Naive thymus-derived CD8-positive, alpha-beta T cell (primary cell): ENCODE measurements at regions not wholly inside any gene's neighbourhood (a gene's known extent, or its start where the extent isn't known, plus 50 kb on each side); places are given as distances from the start of the nearest gene placed in this dataset.

Experiments used
- ATAC-seq, 2 donors: fragments of 150-1000 bp; cut with Tn5 transposase in 1 of 2; sonication (Bioruptor Pico), chemical (Tn5 transposase) in 1 of 2; 1 replicate in 1 of 2; 2 replicates in 1 of 2; pipeline ENCODE4 v1.10.0; 2021; ENCODE audit warnings: mild to moderate bottlenecking in 2 of 2, moderate library complexity in 2 of 2
- POLR2A ChIA-PET: fragments of 350-600 bp; sonication (Branson Sonifier 250); formaldehyde crosslinking; loops from one replicate; lab custom pipeline; 2021; ENCODE audit warnings: antibody characterized with exemption; lab: Charles Lee
- DNase-seq, 10 donors: peaks; one replicate each; pipeline versions ENCODE4 v3.0.0 to v3.0.0-alpha.2; 2020 to 2022
- H3K27ac Mint-ChIP-seq, 10 donors: one replicate each; pipeline ENCODE4 v1.8.0; 2020 to 2022; ENCODE audit warnings: mild to moderate bottlenecking in 10 of 10, mixed read lengths in 10 of 10, moderate library complexity in 4 of 10, inconsistent platforms in 1 of 10
- H3K27me3 Mint-ChIP-seq, 5 donors: one replicate each; pipeline ENCODE4 v1.8.0; 2021 to 2022; ENCODE audit warnings: mixed read lengths in 5 of 5
- H3K36me3 Mint-ChIP-seq, 3 donors: one replicate each; pipeline ENCODE4 v1.8.0; 2020 to 2022; ENCODE audit warnings: mixed read lengths in 3 of 3, mild to moderate bottlenecking in 2 of 3, inconsistent platforms in 1 of 3
- H3K4me1 Mint-ChIP-seq, 4 donors: one replicate each; pipeline ENCODE4 v1.8.0; 2021 to 2022; ENCODE audit warnings: mixed read lengths in 4 of 4
- H3K4me3 Mint-ChIP-seq, 10 donors: one replicate each; pipeline ENCODE4 v1.8.0; 2020 to 2022; ENCODE audit warnings: mild to moderate bottlenecking in 10 of 10, mixed read lengths in 10 of 10, moderate library complexity in 6 of 10, inconsistent platforms in 1 of 10
- H3K9me3 Mint-ChIP-seq, 9 donors: one replicate each; pipeline ENCODE4 v1.8.0; 2020 to 2022; ENCODE audit warnings: mixed read lengths in 9 of 9, mild to moderate bottlenecking in 3 of 9, inconsistent platforms in 1 of 9, moderate library complexity in 1 of 9

DNA sequence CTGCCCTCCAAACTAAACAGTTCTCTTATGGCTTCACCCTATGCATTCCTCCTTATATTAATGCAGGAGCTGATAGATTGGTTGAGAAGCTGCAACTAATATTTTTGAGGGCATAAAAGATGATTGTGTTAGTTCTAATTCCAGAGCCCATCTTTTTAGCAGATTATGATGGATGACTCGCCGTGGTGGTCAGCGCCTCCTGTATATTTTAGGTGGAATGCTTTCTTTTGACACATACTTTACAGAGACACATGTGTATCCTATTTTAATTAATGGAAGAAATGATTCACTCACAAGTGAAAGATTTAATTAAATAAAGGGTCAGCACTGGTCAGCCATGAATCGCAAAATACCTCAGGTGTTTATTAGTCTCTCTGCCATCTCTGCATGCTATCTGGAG is 120.7 kb downstream of the TM2D1 start:
- no peaks in the 10 kb centered on the region for H3K27me3 Mint-ChIP-seq
- no peak overlapping the region for H3K27ac Mint-ChIP-seq
- H3K4me1 Mint-ChIP-seq = no peaks in the 10 kb centered on the region
- POLR2A ChIA-PET = no interaction called here
- no peak for DNase-seq
- H3K36me3 Mint-ChIP-seq = no peaks in the 10 kb centered on the region
- H3K4me3 Mint-ChIP-seq = no peak overlapping the region
- H3K9me3 Mint-ChIP-seq = no peaks in the 10 kb centered on the region
- no peak for ATAC-seq

DNA sequence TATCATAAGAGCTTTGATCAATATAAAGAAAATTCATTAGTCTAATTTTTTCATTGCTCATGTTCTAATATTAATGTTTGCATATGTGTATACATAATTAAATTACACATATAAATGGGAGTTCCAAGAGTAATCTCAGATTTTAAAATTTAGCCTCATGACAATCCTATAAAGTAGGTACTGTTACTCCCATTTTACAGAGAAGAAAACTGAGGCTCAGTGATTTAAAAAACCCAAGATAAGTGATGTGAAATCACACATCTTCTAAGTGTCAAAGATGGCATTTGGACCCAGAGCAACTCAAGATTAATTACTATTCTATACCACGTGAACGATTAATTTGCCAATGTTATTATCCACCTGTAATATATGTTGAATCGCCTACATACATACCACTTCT is 122.3 kb downstream of the TM2D1 start:
- H3K27me3 Mint-ChIP-seq = peaks cover 0 to 5% (median 0%) of the 10 kb centered on the region in 5 donors
- H3K4me3 Mint-ChIP-seq = no peak overlapping the region
- peaks cover 0 to 7% (median 0%) of the 10 kb centered on the region in 9 donors for H3K9me3 Mint-ChIP-seq
- ATAC-seq (no peak), DNase-seq (no peak)
- no peaks in the 10 kb centered on the region for H3K4me1 Mint-ChIP-seq
- H3K27ac Mint-ChIP-seq = no peak overlapping the region
- H3K36me3 Mint-ChIP-seq = peaks cover 0 to 4% (median 2%) of the 10 kb centered on the region in 3 donors
- POLR2A ChIA-PET = no interaction called here

DNA sequence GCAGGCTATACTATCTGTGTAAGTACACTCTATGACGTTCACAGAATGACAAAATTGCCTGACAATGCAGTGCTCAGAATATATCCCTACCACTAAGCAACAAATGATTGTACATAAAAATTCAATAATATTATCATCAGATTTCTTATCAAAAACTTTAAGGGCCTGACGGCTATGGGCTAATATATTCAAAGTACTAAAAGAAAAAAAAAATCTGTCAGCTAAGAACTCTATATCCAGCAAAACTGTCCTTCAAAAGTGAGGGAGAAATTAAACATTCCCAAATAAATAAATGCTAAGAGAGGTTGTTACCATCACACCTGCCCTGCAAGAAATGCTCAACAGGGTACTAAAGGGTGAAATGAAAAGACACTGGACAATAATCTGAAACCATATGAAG is 127.3 kb downstream of the TM2D1 start:
- Mint-ChIP-seq H3K36me3 (peaks cover 0 to 11% (median 2%) of the 10 kb centered on the region in 3 donors), H3K27ac (no peak overlapping the region), H3K4me3 (no peak overlapping the region), H3K9me3 (peaks cover 0 to 16% (median 3%) of the 10 kb centered on the region in 9 donors), H3K27me3 (peaks cover 2 to 11% (median 5%) of the 10 kb centered on the region in 5 donors), H3K4me1 (no peaks in the 10 kb centered on the region)
- DNase-seq (no peak), ATAC-seq (no peak)
- POLR2A ChIA-PET = no interaction called here

DNA sequence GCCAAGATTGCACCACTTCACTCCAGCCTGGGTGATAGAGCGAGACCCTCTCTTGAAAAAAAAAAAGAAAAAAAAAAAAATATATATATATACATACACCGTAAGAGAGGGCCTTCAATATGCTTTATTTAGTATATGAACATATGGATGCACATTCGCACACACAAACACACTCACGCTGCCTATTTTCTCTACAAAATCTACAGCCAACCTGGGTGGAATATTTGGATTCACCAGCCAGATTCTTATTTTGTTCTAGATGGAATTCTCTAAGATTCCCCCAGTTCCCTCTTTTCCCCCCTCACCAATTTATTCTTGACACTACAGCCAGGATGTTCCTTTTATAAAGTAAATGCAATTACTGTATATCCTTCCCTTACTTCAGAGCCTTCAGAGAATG is 131.6 kb downstream of the TM2D1 start:
- Mint-ChIP-seq H3K27me3 (peaks cover 2 to 12% (median 7%) of the 10 kb centered on the region in 5 donors), H3K4me3 (no peak overlapping the region), H3K9me3 (peaks cover 0 to 15% (median 3%) of the 10 kb centered on the region in 9 donors), H3K27ac (no peak overlapping the region), H3K4me1 (peaks cover 0 to 7% (median 1%) of the 10 kb centered on the region in 4 donors), H3K36me3 (peaks cover 0 to 9% (median 2%) of the 10 kb centered on the region in 3 donors)
- ATAC-seq (no peak), DNase-seq (no peak)
- POLR2A ChIA-PET = no interaction called here

DNA sequence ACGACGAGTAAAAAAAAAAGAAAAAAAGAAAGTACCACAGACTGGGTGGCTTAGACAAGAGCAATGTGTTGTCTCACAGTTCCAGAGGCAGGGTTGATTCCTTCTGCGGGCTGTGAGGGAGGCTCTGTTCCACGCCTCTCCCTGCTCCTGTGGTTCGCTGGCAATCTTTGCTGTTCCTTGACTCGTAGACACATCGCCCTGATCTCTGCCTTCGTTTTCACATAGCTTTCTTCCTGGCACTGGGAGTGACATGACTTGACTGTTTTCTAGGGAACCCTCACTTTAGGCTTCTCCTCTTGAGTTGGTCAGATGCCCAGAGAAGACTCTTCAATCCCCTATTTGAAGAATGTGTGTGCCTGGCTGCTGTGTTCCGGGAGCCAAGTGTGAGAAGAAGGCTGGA is 133.6 kb downstream of the TM2D1 start:
- DNase-seq (no peak), ATAC-seq (no peak)
- Mint-ChIP-seq H3K9me3 (no peaks in the 10 kb centered on the region), H3K27me3 (peaks cover 0 to 12% (median 5%) of the 10 kb centered on the region in 5 donors), H3K27ac (no peak overlapping the region), H3K4me3 (no peak overlapping the region), H3K4me1 (peaks cover 0 to 7% (median 1%) of the 10 kb centered on the region in 4 donors), H3K36me3 (no peaks in the 10 kb centered on the region)
- POLR2A ChIA-PET = no interaction called here

DNA sequence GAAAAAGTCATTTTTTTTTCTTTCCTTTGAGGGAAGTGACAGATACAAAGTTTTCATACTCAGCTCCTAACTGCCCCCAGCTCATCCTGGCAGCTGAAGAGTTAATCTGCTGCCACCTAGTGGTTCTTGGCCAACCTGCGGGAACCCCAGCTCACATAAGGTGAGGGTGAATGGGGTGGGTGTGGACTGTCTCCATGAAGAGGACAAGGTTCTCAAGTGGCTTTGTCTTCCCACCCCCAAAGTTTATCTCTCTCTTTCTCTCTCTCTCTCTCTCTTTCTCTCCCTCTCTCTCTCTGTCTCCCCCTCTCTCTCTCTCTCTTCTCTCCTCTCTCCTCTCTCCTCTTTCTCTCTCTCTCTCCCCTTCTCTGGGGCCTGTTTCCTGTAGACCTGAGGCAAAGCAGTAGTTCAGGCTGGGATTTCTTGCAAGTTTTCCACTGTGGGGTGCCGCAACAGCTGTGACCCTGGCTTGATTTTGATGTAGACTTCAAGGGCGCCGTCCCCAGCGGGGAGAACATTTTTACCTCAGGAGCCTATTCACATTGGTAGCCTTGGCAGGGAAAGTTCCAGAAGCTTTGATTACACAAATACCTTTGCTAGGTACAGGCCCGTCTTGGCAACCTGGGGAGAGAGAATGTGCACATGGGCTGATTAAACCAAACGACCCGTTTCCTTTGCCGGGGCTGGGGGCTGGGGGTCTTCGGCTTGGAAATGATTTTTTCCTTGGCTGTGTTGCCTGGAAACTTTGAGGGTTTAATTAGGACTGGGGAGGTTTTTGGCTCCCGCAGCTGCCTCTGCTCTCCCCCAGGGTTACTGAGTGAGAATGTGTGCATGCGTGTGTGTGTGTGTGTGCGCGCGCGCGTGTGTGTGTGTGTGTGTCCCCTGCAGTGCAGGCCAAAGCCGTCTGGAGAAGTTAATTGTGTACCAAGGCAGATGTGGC is 135.9 kb downstream of the TM2D1 start:
- H3K4me1 Mint-ChIP-seq = peaks cover 0 to 7% (median 1%) of the 10 kb centered on the region in 4 donors
- DNase-seq (peak; percentile 16 to 71 (median 38)), ATAC-seq (peak; percentile 76 to 85)
- no peak overlapping the region for H3K4me3 Mint-ChIP-seq
- H3K36me3 Mint-ChIP-seq = no peaks in the 10 kb centered on the region
- no peaks in the 10 kb centered on the region for H3K9me3 Mint-ChIP-seq
- POLR2A ChIA-PET = no interaction called here
- peak overlapping the region in 1 of 10 donors; percentile 70 for H3K27ac Mint-ChIP-seq
- H3K27me3 Mint-ChIP-seq = peaks cover 0 to 8% (median 4%) of the 10 kb centered on the region in 5 donors

DNA sequence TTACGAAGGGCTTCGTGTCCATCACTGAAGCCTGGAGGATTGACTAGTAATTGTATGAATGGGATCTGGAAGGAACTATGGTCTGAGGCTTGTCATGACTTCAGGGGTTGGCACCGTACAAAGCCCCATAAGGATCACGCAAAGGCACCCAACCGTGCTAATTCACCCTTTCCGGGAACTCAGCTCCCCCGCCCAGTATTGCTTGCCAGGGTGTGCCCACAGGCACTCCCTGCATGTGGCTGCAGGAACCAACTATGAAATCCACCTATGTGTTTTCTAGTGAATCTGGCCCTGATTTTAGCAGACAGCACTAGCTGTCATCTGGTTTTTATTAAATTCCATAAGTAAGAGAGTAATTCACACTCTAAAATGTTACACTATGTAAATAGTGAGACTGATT is 139.2 kb downstream of the TM2D1 start:
- H3K27ac Mint-ChIP-seq = peak overlapping the region in 1 of 10 donors; percentile 28
- no peaks in the 10 kb centered on the region for H3K36me3 Mint-ChIP-seq
- ATAC-seq (no peak), DNase-seq (no peak)
- POLR2A ChIA-PET = no interaction called here
- peaks cover 0 to 7% (median 1%) of the 10 kb centered on the region in 4 donors for H3K4me1 Mint-ChIP-seq
- H3K27me3 Mint-ChIP-seq = peaks cover 0 to 4% (median under 1%) of the 10 kb centered on the region in 5 donors
- H3K9me3 Mint-ChIP-seq = no peaks in the 10 kb centered on the region
- H3K4me3 Mint-ChIP-seq = no peak overlapping the region

DNA sequence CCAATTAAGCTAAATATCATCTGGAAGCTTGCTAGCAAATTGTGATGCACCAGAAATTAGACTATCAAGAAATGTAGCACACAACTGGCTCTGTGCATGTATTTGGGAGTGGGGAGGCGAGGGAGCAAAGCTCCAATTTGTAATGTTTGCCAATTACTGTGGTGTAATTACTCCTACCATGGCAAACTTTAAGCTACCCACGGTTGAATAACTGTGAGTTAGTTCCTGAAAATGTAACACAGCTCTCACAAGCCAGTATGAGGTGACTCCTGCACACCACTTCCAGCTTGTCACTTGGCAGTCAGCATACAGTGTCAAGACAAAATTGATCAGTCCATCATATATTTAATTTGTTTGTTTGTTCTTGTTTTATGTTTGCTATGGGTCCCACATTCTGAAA is 141.2 kb downstream of the TM2D1 start:
- Mint-ChIP-seq H3K36me3 (no peaks in the 10 kb centered on the region), H3K27me3 (peaks cover 1 to 17% (median 8%) of the 10 kb centered on the region in 5 donors), H3K4me3 (no peak overlapping the region), H3K27ac (no peak overlapping the region), H3K4me1 (peaks cover 0 to 2% (median 0%) of the 10 kb centered on the region in 4 donors), H3K9me3 (no peaks in the 10 kb centered on the region)
- DNase-seq = no peak
- ATAC-seq = no peak
- POLR2A ChIA-PET = no interaction called here

DNA sequence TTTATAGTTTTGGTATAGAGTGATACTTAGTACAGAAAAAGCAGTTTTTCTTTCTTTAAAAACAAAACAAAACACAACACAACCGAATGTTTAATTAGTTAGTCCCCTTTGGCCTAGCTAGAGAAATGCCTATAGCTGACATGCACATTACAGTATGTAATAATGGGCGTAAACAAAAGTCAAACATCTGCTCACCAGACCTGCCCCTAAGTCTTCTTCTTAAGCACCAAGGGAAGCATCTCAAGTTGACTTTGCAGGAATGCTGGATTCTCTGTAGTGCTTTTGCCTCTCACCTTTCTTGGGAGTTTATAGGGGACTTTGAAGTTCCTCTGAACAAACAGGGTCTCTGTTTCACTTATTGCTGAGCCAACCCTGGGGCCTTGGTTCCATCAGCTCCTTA is 143.7 kb downstream of the TM2D1 start:
- DNase-seq (no peak), ATAC-seq (no peak)
- POLR2A ChIA-PET = no interaction called here
- Mint-ChIP-seq H3K27ac (no peak overlapping the region), H3K4me1 (no peaks in the 10 kb centered on the region), H3K27me3 (peaks cover 3 to 35% (median 17%) of the 10 kb centered on the region in 5 donors), H3K9me3 (no peaks in the 10 kb centered on the region), H3K36me3 (peaks cover 0 to 7% (median 0%) of the 10 kb centered on the region in 3 donors), H3K4me3 (no peak overlapping the region)

DNA sequence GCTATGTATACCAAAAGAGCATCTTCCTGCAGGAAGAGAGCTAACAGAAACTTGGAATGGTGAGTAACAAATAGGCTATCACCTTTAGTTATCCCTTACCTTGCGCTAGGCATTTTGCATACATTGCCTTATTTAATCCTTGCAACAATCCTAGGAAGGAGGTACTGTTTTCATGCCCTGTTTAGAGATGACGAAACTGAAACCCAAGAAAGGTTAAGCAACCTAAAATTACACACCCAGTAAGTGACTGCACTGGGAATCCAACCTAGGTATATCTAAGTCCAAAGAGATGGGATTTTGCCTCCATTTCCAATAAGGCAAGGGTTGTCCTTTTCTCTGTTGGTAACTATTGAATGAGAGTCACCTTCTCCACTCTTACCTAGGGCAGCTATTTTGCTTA is 144.5 kb downstream of the TM2D1 start:
- Mint-ChIP-seq H3K4me1 (no peaks in the 10 kb centered on the region), H3K36me3 (peaks cover 0 to 7% (median 0%) of the 10 kb centered on the region in 3 donors), H3K4me3 (no peak overlapping the region), H3K9me3 (no peaks in the 10 kb centered on the region), H3K27me3 (peaks cover 6 to 35% (median 17%) of the 10 kb centered on the region in 5 donors), H3K27ac (no peak overlapping the region)
- POLR2A ChIA-PET = no interaction called here
- DNase-seq (no peak), ATAC-seq (no peak)

DNA sequence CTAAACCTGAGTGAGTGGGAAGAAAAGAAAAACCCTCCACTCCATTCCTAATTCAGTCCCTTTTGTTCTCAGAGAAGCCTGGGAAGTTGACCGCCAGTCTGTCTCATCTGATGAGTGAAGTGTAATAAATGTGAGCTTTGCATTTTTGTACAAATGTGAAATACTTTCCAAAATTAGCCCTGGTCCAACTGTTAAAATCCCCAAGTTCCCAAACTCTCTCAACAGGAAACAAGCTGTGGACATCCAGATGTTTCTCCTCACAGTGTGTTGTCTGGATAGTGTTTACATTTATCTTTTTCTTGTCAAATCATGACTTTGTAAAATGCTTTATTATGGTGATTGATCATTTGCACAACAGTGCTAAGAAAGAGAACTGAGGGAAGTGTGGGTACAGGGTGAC is 145.1 kb downstream of the TM2D1 start:
- Mint-ChIP-seq H3K9me3 (peaks cover 0 to 3% (median 0%) of the 10 kb centered on the region in 9 donors), H3K36me3 (peaks cover 0 to 7% (median 0%) of the 10 kb centered on the region in 3 donors), H3K27me3 (peaks cover 6 to 35% (median 17%) of the 10 kb centered on the region in 5 donors), H3K4me3 (no peak overlapping the region), H3K4me1 (no peaks in the 10 kb centered on the region), H3K27ac (no peak overlapping the region)
- no peak for DNase-seq
- ATAC-seq = no peak
- POLR2A ChIA-PET = no interaction called here

DNA sequence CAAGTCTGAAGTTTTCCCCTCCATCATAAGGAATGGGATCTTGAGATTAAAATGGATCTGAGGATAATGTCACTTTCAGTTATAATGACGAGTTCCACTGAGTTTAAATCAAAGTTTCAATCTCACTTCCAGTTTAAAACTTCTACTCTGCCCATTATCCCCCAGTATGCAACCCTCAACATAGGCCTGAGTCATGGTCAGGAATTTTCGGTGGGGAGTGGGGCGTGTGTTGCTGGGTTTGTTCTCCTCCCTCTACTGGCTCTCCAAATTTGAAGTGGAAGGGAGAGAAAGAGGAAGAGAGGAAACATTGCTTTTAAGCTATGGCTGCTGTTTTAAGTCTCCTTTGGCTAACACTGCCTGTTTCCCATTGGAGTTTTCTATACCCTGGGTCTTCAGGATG is 152.9 kb downstream of the TM2D1 start:
- peaks cover 3 to 9% (median 6%) of the 10 kb centered on the region in 5 donors for H3K27me3 Mint-ChIP-seq
- no peak for DNase-seq
- H3K9me3 Mint-ChIP-seq = peaks cover 0 to 8% (median 0%) of the 10 kb centered on the region in 9 donors
- no peak for ATAC-seq
- no peaks in the 10 kb centered on the region for H3K36me3 Mint-ChIP-seq
- H3K27ac Mint-ChIP-seq = no peak overlapping the region
- no peaks in the 10 kb centered on the region for H3K4me1 Mint-ChIP-seq
- POLR2A ChIA-PET = no interaction called here
- H3K4me3 Mint-ChIP-seq = no peak overlapping the region

DNA sequence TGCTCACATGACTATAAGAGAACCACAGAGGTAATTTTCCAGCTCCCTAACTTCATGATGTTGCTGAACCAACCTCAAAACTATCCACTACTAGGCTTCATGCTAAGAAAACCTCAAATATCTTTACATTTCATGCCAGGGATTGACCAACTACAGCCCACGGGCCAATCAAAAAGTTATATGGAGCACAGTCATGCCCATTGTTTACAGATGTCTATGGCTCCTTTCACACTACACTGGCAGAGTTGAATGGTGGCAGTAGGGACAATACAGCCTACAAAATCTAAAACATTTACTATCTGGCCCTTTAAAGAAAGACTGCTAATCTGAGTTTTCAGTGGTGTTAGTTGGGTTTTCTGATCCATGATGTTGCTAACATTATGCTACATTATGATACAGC is 154.8 kb downstream of the TM2D1 start:
- no peak for DNase-seq
- ATAC-seq = no peak
- no peak overlapping the region for H3K4me3 Mint-ChIP-seq
- POLR2A ChIA-PET = no interaction called here
- H3K27me3 Mint-ChIP-seq = peaks cover 0 to 8% (median 3%) of the 10 kb centered on the region in 5 donors
- no peak overlapping the region for H3K27ac Mint-ChIP-seq
- no peaks in the 10 kb centered on the region for H3K4me1 Mint-ChIP-seq
- H3K36me3 Mint-ChIP-seq = peaks cover 0 to 8% (median 3%) of the 10 kb centered on the region in 3 donors
- peaks cover 0 to 14% (median 7%) of the 10 kb centered on the region in 9 donors for H3K9me3 Mint-ChIP-seq
